ENCODE measurements at regions not wholly inside any gene's neighbourhood (a gene's known extent, or its start where the extent isn't known, plus 50 kb on each side); places are given as distances from the start of the nearest gene placed in this dataset.

- no peak for DNase-seq
These were observed 303.4 kb downstream of the ZNF621 start for GRCh38 chr3:40827942-40828688.

GRCh38 chr3:40828741-40829415, 304.1 kb downstream of the ZNF621 start:
- no peak for DNase-seq

- DNase-seq, result no peak
These were observed 305.1 kb downstream of the ZNF621 start for GRCh38 chr3:40829876-40830275.

GRCh38 chr3:40837300-40837699, 312.5 kb downstream of the ZNF621 start:
- no peak for DNase-seq

- no peak for DNase-seq
These were observed 316.4 kb downstream of the ZNF621 start for GRCh38 chr3:40841131-40841530.

- no peak for DNase-seq
These were observed 316.9 kb downstream of the ZNF621 start for GRCh38 chr3:40841570-40842109.

- DNase-seq, result no peak
These were observed 318.0 kb downstream of the ZNF621 start for GRCh38 chr3:40842714-40843113.

GRCh38 chr3:40843208-40843624, 318.5 kb downstream of the ZNF621 start:
- DNase-seq, result no peak

GRCh38 chr3:40843851-40844548, 319.2 kb downstream of the ZNF621 start:
- no peak for DNase-seq

- DNase-seq, result no peak
These were observed 320.1 kb downstream of the ZNF621 start for GRCh38 chr3:40844896-40845295.

GRCh38 chr3:40845447-40845846, 320.7 kb downstream of the ZNF621 start:
- no peak for DNase-seq

- DNase-seq, result no peak
These were observed 321.2 kb downstream of the ZNF621 start for GRCh38 chr3:40845916-40846315.

GRCh38 chr3:40846451-40846850, 321.7 kb downstream of the ZNF621 start:
- no peak for DNase-seq

GRCh38 chr3:40847551-40847992, 322.8 kb downstream of the ZNF621 start:
- DNase-seq, result no peak

- no peak for DNase-seq
These were observed 323.7 kb downstream of the ZNF621 start for GRCh38 chr3:40848421-40848820.

GRCh38 chr3:40850861-40851260, 326.1 kb downstream of the ZNF621 start:
- no peak for DNase-seq

- no peak for DNase-seq
These were observed 327.1 kb downstream of the ZNF621 start for GRCh38 chr3:40851836-40852235.

- DNase-seq, result no peak
These were observed 328.0 kb downstream of the ZNF621 start for GRCh38 chr3:40852712-40853111.

- no peak for DNase-seq
These were observed 328.7 kb downstream of the ZNF621 start for GRCh38 chr3:40853474-40853873.

- no peak for DNase-seq
These were observed 331.1 kb downstream of the ZNF621 start for GRCh38 chr3:40855871-40856270.

- no peak for DNase-seq
These were observed 333.8 kb downstream of the ZNF621 start for GRCh38 chr3:40858364-40859115.

- DNase-seq, result no peak
These were observed 336.4 kb upstream of the CTNNB1 start for GRCh38 chr3:40862946-40863345.

All from activated effector memory CD4-positive, alpha-beta T cell treated with Interleukin-2 at 50 U/mL for 16 hours (primary cell).